HL-60 (cell line): ENCODE measurements at regions not wholly inside any gene's neighbourhood (a gene's known extent, or its start where the extent isn't known, plus 50 kb on each side); places are given as distances from the start of the nearest gene placed in this dataset.

ENCODE experiments used
- CTCF ChIP-seq: IDR thresholded peaks from one replicate; pipeline ENCODE4 v1.5.1; 2011; ENCODE audit warnings: low read length, control low read depth, inconsistent platforms; ENCODE audit not compliant: insufficient read depth
- REST ChIP-seq: IDR thresholded peaks from 2 replicates; pipeline ENCODE4 v1.6.1; 2012; ENCODE audit warnings: low read depth; ENCODE audit not compliant: insufficient replicate concordance

- TF ChIP-seq CTCF (no peak), REST (no peak)
Measured at GRCh38 chr11:86135319-86135714, 66.4 kb upstream of the PICALM start.
